NCI-H146 treated with DMSO at 0.1 percent for 48 hours (cell line): ENCODE measurements at regions not wholly inside any gene's neighbourhood (a gene's known extent, or its start where the extent isn't known, plus 50 kb on each side); places are given as distances from the start of the nearest gene placed in this dataset.
"Not testable (repeated sequence)": the region's sequence is repeated elsewhere in the genome, so short reads cannot be mapped to it uniquely, and the experiment has no call there.

ENCODE experiments used
- DNase-seq: peaks from one replicate; lab custom pipeline; 2025; ENCODE audit not compliant: unreplicated experiment; lab: John Stamatoyannopoulos, UW

- DNase-seq, result no peak
These were observed 105.3 kb upstream of the C2CD4B start for GRCh38 chr15:62270216-62270921.

GRCh38 chr15:62272290-62272689 is 107.2 kb upstream of the C2CD4B start:
- no peak for DNase-seq

GRCh38 chr15:62275831-62276230 is 110.7 kb upstream of the C2CD4B start:
- no peak for DNase-seq

GRCh38 chr15:62277816-62278394 is 112.8 kb upstream of the C2CD4B start:
- no peak for DNase-seq

GRCh38 chr15:62278534-62278933 is 113.4 kb upstream of the C2CD4B start:
- DNase-seq, result no peak

GRCh38 chr15:62279041-62279440 is 114.0 kb upstream of the C2CD4B start:
- DNase-seq, result no peak

GRCh38 chr15:62280625-62281024 is 115.5 kb upstream of the C2CD4B start:
- peak; percentile 41 for DNase-seq

- DNase-seq, result not testable (repeated sequence)
These were observed 116.7 kb upstream of the C2CD4B start for GRCh38 chr15:62281801-62282200.

- DNase-seq, result peak; percentile 6
These were observed 122.2 kb upstream of the C2CD4B start for GRCh38 chr15:62287066-62287857.

GRCh38 chr15:62288361-62289017 is 123.4 kb upstream of the C2CD4B start:
- DNase-seq, result no peak

- DNase-seq, result no peak
These were observed 126.2 kb upstream of the C2CD4B start for GRCh38 chr15:62291262-62291661.

GRCh38 chr15:62296756-62297507 is 131.8 kb upstream of the C2CD4B start:
- DNase-seq, result no peak

GRCh38 chr15:62297522-62297921 is 132.4 kb upstream of the C2CD4B start:
- DNase-seq, result no peak

- DNase-seq, result no peak
These were observed 132.8 kb upstream of the C2CD4B start for GRCh38 chr15:62297933-62298332.

GRCh38 chr15:62298811-62299210 is 133.7 kb upstream of the C2CD4B start:
- DNase-seq, result no peak

GRCh38 chr15:62299541-62299940 is 134.5 kb upstream of the C2CD4B start:
- DNase-seq, result no peak

- DNase-seq, result no peak
These were observed 137.0 kb upstream of the C2CD4B start for GRCh38 chr15:62301993-62302675.

GRCh38 chr15:62306851-62307504 is 141.9 kb upstream of the C2CD4B start:
- DNase-seq, result peak; percentile 77

GRCh38 chr15:62307551-62307950 is 142.5 kb upstream of the C2CD4B start:
- DNase-seq, result no peak
